Heart left ventricle (tissue), 13 donors: ENCODE measurements at regions not wholly inside any gene's neighbourhood (a gene's known extent, or its start where the extent isn't known, plus 50 kb on each side); places are given as distances from the start of the nearest gene placed in this dataset.
"Not testable (repeated sequence)": the region's sequence is repeated elsewhere in the genome, so short reads cannot be mapped to it uniquely, and the experiment has no call there.

Source experiments
- CTCF ChIP-seq, 12 donors: fragments of 200-600 bp; sonication (generic) in 4 of 12; IDR thresholded peaks; one replicate each; pipeline versions ENCODE4 v1.5.0 to v1.8.0; 2018 to 2022; ENCODE audit warnings: antibody characterized with exemption in 12 of 12, mild to moderate bottlenecking in 5 of 12
- POLR2A ChIP-seq, 2 donors: fragments of 450-650 bp; IDR thresholded peaks; one replicate each; pipeline ENCODE4 v1.6.1; 2017; ENCODE audit warnings: antibody characterized with exemption in 2 of 2, mild to moderate bottlenecking in 2 of 2, moderate library complexity in 2 of 2
- donor health status: ischemic (EF 13 %, LVEDD 7.1; RV severe dilation, severe dysfunction).
- donor health status: DM: no; HTN: yes; CAD: no.
- donor health status: DM: no; HTN: no; CAD: no.
- donor health status: ischemic (EF 25% LVEDD 6.9; RV normal size, moderate dysfunction).
- donor health status: ischemic (EF 25% LVEDD 5.7; RV mildly dilated, moderate dysfunction).
- donor health status: ischemic (EF 35%, LVEDD 5.7; RV mildly dilated, moderate dysfunction).
- donor health status: nonischemic (EF 11% LVEDD 7.7; RV severe dilation, severe dysfunction).
- donor health status: DM: yes; HTN: yes; CAD: no.
- donor health status: PGD.
- donor health status: ischemic (EF 29% LVEDD 5.4; RV normal size, mild dysfunction).
- donor health status: nonischemic (EF 23%, LVEDD 6.1; RV moderate dilation, normal function).

- TF ChIP-seq CTCF, POLR2A (IDR thresholded peaks at IDR 0.05): not testable (repeated sequence)
Observed at GRCh38 chr4:66266554-66266953, 596.3 kb upstream of the EPHA5 start.
